SK-N-MC (cell line): ENCODE measurements at regions not wholly inside any gene's neighbourhood (a gene's known extent, or its start where the extent isn't known, plus 50 kb on each side); places are given as distances from the start of the nearest gene placed in this dataset.

Experiments used
- EZH2 ChIP-seq: fragments of 200-600 bp; sonication (generic); IDR thresholded peaks from one replicate; pipeline ENCODE4 v1.6.1; 2017; ENCODE audit warnings: antibody characterized with exemption
- FOXP2 ChIP-seq: optimal IDR thresholded peaks from 2 replicates; pipeline ENCODE3; 2011; ENCODE audit warnings: mild to moderate bottlenecking, moderate library complexity; ENCODE audit not compliant: insufficient read depth; ENCODE audit errors: extremely low read length, control extremely low read depth
- POLR2AphosphoS5 ChIP-seq: IDR thresholded peaks from 2 replicates; pipeline ENCODE4 v1.6.1; 2012; ENCODE audit warnings: mild to moderate bottlenecking, low read depth, low read length, borderline replicate concordance

DNA sequence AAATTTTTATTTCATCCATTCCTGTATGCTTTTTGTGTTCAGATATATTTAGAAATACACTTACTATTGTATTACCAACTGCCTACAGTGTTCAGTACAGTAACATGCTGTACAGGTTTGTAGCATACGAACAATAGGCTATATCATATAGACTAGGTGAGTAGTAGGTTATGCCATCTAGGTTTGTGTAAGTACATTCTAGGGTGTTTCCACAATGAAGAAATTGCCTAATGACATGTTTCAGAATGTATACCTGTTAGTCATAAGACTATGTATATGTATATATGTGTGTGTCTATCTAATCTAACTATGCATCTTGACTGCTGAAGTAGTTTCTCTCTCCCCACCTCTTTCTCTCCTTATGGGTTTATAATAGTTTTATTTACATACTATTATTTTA, 51.5 kb upstream of the BTC start:
- TF ChIP-seq POLR2AphosphoS5 (no peak), EZH2 (no peak), FOXP2 (no peak)
